IPS DF 6.9 (cell line): ENCODE measurements at regions not wholly inside any gene's neighbourhood (a gene's known extent, or its start where the extent isn't known, plus 50 kb on each side); places are given as distances from the start of the nearest gene placed in this dataset.

ENCODE experiments used
- DNase-seq: peaks from one replicate; pipeline ENCODE4 v3.0.0-alpha.2; 2013; ENCODE audit warnings: low read depth, low spot score
- H3K27ac ChIP-seq: one replicate; pipeline ENCODE4 v1.5.1; 2013; ENCODE audit warnings: low read length, control low read depth
- H3K27me3 ChIP-seq: 2 replicates; pipeline ENCODE4 v1.6.1; 2013; ENCODE audit warnings: mild to moderate bottlenecking, low read length; ENCODE audit not compliant: control insufficient read depth, insufficient read depth
- H3K36me3 ChIP-seq: 2 replicates; pipeline ENCODE4 v1.6.1; 2013; ENCODE audit warnings: low read length; ENCODE audit not compliant: control insufficient read depth, insufficient read depth
- H3K4me1 ChIP-seq: 2 replicates; pipeline ENCODE4 v1.6.1; 2013; ENCODE audit warnings: low read length; ENCODE audit not compliant: control insufficient read depth, insufficient read depth
- H3K4me3 ChIP-seq: 2 replicates; pipeline ENCODE4 v1.5.1; 2013; ENCODE audit warnings: mild to moderate bottlenecking, low read length
- H3K9me3 ChIP-seq: 2 replicates; pipeline ENCODE4 v1.6.1; 2013; ENCODE audit warnings: low read length, inconsistent platforms; ENCODE audit not compliant: control insufficient read depth, insufficient read depth
- WGBS: extraction: QIAGEN DNeasy Blood & Tissue Kit; methylation state at CpG from one replicate; pipeline ENCODE4 v1.1.7; 2013; ENCODE audit warnings: mixed read lengths, missing lambda C conversion rate; ENCODE audit not compliant: insufficient read length, insufficient coverage; 5-methylcytosine and 5-hydroxymethylcytosine counted together

DNA sequence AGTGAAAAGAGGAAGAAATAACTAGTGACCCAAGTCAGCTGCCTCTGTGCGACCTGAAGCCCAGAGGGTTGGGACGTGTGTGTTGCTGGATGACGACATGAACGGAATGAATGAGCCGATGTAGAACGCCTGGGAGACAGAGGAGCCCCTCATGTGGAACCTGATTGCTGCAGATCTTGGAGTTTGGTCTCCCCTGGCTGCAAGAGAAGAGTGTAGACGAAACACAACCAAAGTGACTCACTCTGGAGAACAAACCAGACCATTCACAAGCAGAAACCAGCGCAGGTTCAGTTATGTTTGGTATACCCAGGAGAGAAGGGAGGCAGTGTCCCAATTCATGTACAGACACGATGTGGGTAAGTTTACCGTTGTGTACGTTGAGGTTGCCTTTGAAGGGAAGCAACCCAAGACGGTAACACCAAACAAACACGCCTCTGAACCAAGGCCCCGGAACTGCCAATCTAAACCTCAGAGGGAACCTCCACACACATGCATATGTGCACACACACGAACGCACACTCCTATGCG, 265.9 kb downstream of the BMP7 start:
- Histone ChIP-seq H3K36me3 (no peaks in the 10 kb centered on the region), H3K27ac (no peak overlapping the region), H3K9me3 (no peaks in the 10 kb centered on the region), H3K4me1 (peaks cover 2% of the 10 kb centered on the region; the same call in 1 of the 2 replicates), H3K4me3 (no peak overlapping the region), H3K27me3 (no peaks in the 10 kb centered on the region)
- no peak for DNase-seq
- no CpG with 5 or more reads among the region's 17 CpGs for WGBS

DNA sequence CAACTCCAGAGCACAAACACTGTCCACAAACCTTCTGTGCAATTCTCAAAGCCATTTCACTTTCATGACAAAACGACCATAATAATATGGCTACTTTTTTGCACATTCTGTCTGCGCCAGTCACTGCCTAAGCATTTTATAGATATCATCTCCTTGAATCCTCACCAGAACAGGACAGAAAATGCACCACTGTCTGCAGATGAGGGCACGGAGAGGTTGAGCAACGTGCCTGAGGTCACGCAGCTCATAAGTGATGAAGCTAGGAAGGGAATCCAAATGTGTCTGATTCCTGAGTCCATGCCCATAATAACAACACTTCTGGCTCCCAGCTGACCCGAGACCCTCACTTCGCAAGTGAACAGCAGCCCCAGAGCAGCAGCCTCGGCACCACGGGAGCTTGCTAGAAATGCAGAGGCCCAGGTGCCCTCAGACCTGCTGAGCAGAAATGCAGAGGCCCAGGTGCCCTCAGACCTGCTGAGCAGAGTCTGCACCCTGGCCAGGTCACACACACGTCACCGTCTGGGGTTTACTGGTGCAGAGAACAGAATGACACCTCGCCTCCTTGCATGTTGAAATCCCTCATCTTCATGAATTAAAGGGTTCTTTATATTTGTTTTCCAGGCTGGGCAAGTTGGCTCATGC, 265.2 kb downstream of the BMP7 start:
- Histone ChIP-seq H3K9me3 (no peaks in the 10 kb centered on the region), H3K4me1 (peaks cover 2% of the 10 kb centered on the region; the same call in 1 of the 2 replicates), H3K4me3 (no peak overlapping the region), H3K27ac (no peak overlapping the region), H3K27me3 (no peaks in the 10 kb centered on the region), H3K36me3 (no peaks in the 10 kb centered on the region)
- WGBS: no CpG with 5 or more reads among the region's 12 CpGs
- DNase-seq: no peak

DNA sequence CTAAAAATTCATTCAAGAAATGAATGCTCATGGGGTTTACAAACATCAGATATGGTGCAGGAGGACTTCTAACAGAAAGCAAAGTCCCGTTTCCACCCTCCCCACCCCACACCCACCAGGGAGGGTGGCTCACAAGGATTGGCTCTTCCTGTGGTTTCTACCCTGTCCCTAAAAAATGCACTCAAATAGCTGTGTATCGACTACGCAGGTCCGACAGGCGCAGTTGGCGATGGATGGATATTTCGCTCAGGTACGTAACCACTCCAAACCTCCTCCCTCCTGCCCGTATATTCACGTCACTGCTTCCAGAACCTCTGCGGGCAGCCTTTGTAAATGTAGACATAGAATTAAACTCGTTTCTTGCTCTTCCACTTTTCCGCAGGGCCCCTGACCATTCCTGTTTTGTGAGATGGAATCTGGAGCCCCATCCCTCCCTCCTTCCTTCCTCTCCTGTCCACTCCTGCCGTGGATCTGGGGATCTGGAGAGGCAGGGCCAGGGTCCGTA, 264.3 kb downstream of the BMP7 start:
- H3K4me3 ChIP-seq: no peak overlapping the region
- no CpG with 5 or more reads among the region's 15 CpGs for WGBS
- no peak for DNase-seq
- no peaks in the 10 kb centered on the region for H3K9me3 ChIP-seq
- H3K27ac ChIP-seq: no peak overlapping the region
- H3K27me3 ChIP-seq: no peaks in the 10 kb centered on the region
- H3K4me1 ChIP-seq: peaks cover 2% of the 10 kb centered on the region; the same call in 1 of the 2 replicates
- H3K36me3 ChIP-seq: no peaks in the 10 kb centered on the region

DNA sequence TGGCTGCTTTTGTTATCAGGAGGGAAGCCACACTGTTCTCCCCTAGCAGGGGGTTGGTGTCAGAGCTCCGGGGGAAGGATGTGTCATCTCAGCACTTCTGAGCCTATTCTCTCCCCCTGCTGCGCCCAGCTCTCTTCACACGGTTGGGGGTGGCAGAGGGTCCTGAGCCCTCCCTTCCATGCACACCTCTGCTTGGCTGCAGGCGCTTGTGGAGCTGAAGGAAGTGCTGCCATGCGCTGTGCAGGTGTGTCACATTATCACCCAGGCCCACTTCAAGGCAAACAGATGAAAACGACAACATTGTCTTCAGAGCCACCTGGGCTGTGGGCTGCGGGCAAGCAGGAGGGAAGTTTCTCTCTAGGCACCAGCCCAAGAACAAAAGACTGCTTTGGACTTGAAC, 263.4 kb downstream of the BMP7 start:
- no peaks in the 10 kb centered on the region for H3K9me3 ChIP-seq
- DNase-seq: no peak
- H3K36me3 ChIP-seq: no peaks in the 10 kb centered on the region
- no peak overlapping the region for H3K4me3 ChIP-seq
- peaks cover 2% of the 10 kb centered on the region; the same call in 1 of the 2 replicates for H3K4me1 ChIP-seq
- no CpG with 5 or more reads among the region's 7 CpGs for whole genome bisulfite sequencing
- no peak overlapping the region for H3K27ac ChIP-seq
- no peaks in the 10 kb centered on the region for H3K27me3 ChIP-seq

DNA sequence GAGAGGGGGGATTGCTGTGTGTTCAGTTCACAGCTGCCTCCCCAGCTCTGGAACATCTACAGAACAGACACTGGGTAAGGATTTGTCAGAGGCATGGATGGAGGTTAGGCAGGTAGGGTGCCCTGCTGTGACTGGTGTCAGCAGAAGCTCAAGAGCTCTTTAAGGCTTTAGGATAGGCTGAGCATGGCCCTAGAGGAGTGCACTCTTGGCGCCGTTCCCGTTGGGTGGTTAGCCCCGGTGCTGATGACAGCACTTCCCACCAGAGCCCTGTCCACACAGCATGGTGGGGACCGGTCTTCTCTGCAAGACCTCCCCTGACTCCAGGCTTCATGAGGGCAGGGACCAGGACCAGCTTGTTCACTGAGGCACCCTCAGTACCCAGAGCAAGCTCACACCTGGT, 262.0 kb downstream of the BMP7 start:
- H3K4me1 ChIP-seq: peaks cover 2% of the 10 kb centered on the region; the same call in 1 of the 2 replicates
- no peaks in the 10 kb centered on the region for H3K27me3 ChIP-seq
- H3K36me3 ChIP-seq: no peaks in the 10 kb centered on the region
- no peak for DNase-seq
- no peaks in the 10 kb centered on the region for H3K9me3 ChIP-seq
- H3K4me3 ChIP-seq: no peak overlapping the region
- no peak overlapping the region for H3K27ac ChIP-seq
- WGBS: no CpG with 5 or more reads among the region's 5 CpGs

DNA sequence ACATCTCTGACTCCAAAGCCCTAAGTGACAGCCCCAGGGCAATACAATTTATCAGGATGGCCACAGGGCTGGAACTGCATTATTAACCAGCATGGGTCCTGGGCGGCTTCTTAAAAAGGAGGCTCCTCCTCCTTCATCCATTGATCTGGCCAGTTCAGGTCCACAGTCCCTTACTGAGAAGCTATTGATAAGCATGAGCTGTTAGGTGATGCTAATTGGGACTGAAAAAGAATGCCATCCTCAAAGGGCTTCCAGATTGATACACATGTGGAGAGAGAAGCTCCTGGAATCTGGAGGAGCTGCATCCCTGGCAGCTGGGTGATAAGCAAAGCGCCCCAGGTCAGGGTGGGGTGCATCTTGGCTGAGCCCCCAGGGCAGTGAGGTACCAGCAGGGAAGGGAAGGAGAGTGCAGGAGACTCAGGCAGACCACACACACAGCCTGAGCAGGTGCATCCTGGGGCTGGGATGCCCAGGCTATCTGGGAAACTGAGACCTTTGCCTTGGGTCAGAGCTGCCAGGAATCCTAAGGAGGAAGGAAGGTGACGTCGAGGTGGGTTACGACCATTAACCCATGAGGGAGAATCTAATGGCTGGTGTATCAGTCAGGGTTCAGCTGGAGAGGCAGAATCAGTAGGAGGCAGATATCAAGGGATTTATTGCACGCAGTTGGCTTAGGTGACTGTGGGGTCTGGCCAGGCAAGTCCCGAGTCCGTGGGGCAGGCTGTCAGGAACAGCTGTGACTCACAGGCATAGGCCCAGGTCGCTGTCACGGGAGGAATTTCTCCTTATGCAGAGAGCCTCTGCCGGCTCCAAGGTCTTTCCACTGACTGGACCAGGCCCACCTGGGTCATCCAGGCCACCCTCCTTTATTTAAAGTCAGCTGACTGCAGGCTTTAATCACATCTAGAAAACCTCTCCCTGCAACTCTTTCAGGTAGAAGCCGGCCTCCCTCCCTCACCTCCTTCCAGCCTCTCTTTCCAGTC, 261.2 kb downstream of the BMP7 start:
- Histone ChIP-seq H3K4me3 (no peak overlapping the region), H3K36me3 (no peaks in the 10 kb centered on the region), H3K27me3 (no peaks in the 10 kb centered on the region), H3K9me3 (no peaks in the 10 kb centered on the region), H3K27ac (no peak overlapping the region), H3K4me1 (peaks cover 2% of the 10 kb centered on the region; the same call in 1 of the 2 replicates)
- no peak for DNase-seq
- WGBS: no CpG with 5 or more reads among the region's 12 CpGs

DNA sequence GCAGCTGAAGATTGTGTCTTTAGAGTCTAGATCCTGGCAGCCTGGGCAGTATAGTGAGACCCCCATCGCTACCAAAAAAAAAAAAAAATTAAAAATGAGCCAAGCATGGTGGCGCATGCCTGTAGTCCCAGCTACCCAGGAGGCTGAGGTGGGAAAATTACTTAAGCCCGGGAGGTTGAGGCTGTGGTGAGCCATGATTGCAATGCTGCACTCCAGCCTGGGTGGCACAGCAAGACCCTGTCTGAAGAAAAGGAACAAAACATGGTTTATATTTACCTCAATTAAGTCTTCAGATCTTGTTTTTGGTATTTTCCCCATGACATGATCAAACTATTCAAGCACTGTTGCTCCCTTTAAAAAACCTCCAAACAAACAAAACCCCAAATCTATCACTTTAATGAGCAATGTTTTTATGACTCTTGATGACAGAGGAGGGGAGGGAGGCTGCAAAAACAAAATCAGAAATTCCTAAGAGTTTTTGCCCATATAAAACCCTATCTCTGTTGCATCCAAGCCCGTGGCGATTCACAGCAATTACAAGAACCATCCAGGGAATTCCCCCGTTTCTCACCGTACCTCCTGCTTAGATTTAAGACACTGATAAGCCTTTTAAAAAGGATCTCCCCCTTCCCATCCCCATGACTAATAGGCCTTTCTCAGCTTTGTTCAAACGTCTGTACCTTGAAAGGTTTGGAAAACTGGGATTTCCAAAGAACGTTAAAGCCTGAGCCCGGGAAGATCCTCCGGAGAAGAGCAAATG, 259.9 kb downstream of the BMP7 start:
- no peak for DNase-seq
- no peaks in the 10 kb centered on the region for H3K27me3 ChIP-seq
- no CpG with 5 or more reads among the region's 11 CpGs for WGBS
- no peak overlapping the region for H3K4me3 ChIP-seq
- H3K27ac ChIP-seq: no peak overlapping the region
- no peaks in the 10 kb centered on the region for H3K9me3 ChIP-seq
- H3K4me1 ChIP-seq: peaks cover 2% of the 10 kb centered on the region; the same call in 1 of the 2 replicates
- no peaks in the 10 kb centered on the region for H3K36me3 ChIP-seq

DNA sequence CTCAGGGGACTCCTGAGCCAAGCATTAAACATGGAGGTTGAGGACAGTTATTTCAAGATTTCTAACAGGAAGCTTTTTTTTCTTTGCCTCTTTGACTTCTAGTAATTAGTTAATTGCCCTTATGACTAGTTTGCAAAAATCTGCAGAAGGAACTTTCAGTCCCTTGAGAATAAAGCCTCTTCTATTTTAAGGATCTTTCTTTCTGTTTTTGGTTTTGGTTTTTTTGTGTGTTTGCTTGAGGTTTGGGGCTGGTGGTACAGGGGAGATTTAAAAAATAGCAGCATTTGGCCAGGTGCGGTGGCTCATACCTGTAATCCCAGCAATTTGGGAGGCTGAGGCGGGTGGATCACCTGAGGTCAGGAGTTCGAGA, 259.3 kb downstream of the BMP7 start:
- WGBS: no CpG with 5 or more reads among the region's 3 CpGs
- Histone ChIP-seq H3K9me3 (no peaks in the 10 kb centered on the region), H3K27me3 (no peaks in the 10 kb centered on the region), H3K4me3 (no peak overlapping the region), H3K4me1 (peaks cover 2% of the 10 kb centered on the region; the same call in 1 of the 2 replicates), H3K36me3 (no peaks in the 10 kb centered on the region), H3K27ac (no peak overlapping the region)
- DNase-seq: no peak

DNA sequence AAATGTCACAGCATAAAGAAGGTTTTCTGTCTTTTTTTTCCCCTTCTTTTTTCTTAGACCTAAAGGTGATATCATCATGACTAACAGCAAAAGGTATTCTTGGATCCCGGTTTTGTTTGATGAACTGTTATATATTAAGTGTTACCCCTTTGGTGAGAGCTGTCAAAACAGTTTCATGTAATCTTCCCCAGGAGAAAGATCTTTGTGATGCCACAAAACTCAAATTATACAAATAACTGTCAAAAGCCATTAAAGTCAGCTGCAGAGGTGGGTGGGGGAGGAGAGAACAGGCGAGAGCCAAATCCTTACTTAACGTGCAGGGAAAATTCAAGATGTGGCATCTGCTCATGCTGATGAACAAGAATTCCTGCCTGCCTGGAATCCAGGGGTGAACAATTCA, 258.2 kb downstream of the BMP7 start:
- no peaks in the 10 kb centered on the region for H3K4me1 ChIP-seq
- no peaks in the 10 kb centered on the region for H3K27me3 ChIP-seq
- no peak for DNase-seq
- no peak overlapping the region for H3K27ac ChIP-seq
- no peaks in the 10 kb centered on the region for H3K36me3 ChIP-seq
- H3K9me3 ChIP-seq: no peaks in the 10 kb centered on the region
- H3K4me3 ChIP-seq: no peak overlapping the region
- no CpG with 5 or more reads among the region's 3 CpGs for WGBS

DNA sequence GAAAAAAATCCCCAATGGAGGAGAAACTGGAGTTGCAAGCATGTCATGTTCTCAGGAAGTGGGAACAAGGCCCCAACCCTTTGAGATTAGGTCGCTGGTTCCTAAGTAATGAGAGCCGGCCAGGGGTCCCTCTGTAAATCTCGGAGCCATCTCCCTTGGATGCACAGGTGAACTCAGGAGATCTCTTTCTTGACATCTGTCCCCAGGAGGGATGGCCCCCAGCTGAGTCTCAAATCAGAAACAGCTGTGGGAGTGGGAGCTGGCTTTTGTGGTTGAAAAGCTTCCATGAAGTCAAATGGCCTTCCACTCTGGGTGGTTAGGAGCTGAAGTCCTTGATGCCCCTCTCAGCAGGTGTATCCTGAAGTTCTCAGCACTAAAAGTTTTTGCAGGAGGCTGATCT, 257.1 kb downstream of the BMP7 start:
- H3K27ac ChIP-seq: no peak overlapping the region
- WGBS: no CpG with 5 or more reads among the region's 3 CpGs

More for the DNA sequence above, 257.1 kb downstream of the BMP7 start:
- no peaks in the 10 kb centered on the region for H3K27me3 ChIP-seq
- no peaks in the 10 kb centered on the region for H3K36me3 ChIP-seq
- no peaks in the 10 kb centered on the region for H3K4me1 ChIP-seq
- no peaks in the 10 kb centered on the region for H3K9me3 ChIP-seq
- no peak overlapping the region for H3K4me3 ChIP-seq
- no peak for DNase-seq
